HG02852 (cell line): ENCODE measurements at regions not wholly inside any gene's neighbourhood (a gene's known extent, or its start where the extent isn't known, plus 50 kb on each side); places are given as distances from the start of the nearest gene placed in this dataset.
"Not testable (repeated sequence)": the region's sequence is repeated elsewhere in the genome, so short reads cannot be mapped to it uniquely, and the experiment has no call there.

Source experiments
- ATAC-seq: cut with Tn5 transposase; IDR thresholded peaks from one replicate; pipeline ENCODE4 v1.9.1; 2021; ENCODE audit warnings: mild to moderate bottlenecking, moderate library complexity; ENCODE audit not compliant: unreplicated experiment

DNA sequence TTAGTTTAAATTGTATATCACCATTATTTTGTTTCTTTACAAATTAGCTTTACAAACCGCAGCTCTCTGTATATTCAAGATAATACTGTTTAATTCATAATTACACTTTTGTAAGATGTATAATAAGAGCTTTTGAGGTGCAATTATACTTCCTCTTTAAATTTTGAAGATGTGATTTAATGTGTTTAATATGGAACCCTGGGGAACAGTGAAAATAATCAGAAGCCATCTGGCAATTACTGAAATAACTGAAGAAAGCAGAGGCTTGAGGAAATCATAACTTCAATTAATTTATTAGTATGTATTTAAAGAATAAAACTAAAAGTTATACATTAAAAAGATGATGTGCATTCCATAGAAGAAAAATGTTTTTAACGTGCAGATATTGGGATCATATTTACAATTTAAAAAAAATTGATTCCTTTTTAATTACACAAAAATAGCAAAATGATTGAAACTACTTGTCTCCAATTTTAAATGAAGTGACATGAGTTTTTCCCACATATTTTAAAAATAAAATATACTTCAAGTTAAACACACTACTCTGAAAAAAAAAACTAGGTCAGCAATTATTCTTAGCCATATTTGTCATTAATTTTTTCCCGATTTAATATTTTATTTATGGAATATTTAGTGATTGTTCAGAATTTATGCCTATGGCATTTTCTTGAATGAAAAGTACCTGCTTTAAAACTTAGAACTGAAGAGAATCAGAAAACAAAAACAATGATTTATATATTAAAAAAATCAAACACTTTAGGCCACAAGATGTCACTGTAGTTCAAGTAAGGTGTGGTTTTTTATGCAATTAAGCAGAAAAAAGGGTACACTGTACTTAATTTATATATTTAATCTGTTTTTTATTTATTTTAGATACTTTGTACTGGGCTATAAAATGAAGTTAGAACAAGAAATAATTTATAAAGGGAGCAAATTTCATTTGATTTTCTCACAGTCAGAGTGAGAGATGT is 942.7 kb upstream of the NDST4 start:
- ATAC-seq, result no peak

DNA sequence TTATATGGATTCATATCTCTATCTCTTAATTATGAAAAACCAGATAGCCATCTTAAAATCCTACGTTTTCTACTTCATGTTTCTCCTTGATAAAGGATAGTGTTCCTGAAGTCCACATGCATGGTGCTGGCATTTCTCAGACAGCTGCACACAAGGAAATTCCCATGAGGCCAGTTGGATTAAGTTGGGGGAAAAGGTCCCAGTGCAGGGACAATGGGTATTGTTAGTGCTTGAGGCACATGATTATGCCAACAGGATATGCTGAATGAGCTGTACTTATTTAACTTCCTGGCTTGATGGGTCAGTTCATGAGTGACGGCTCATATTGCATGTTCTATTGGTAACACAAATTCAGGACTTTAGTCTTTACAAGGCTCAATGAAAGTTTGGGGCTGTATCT is 913.9 kb upstream of the NDST4 start:
- ATAC-seq, result no peak

DNA sequence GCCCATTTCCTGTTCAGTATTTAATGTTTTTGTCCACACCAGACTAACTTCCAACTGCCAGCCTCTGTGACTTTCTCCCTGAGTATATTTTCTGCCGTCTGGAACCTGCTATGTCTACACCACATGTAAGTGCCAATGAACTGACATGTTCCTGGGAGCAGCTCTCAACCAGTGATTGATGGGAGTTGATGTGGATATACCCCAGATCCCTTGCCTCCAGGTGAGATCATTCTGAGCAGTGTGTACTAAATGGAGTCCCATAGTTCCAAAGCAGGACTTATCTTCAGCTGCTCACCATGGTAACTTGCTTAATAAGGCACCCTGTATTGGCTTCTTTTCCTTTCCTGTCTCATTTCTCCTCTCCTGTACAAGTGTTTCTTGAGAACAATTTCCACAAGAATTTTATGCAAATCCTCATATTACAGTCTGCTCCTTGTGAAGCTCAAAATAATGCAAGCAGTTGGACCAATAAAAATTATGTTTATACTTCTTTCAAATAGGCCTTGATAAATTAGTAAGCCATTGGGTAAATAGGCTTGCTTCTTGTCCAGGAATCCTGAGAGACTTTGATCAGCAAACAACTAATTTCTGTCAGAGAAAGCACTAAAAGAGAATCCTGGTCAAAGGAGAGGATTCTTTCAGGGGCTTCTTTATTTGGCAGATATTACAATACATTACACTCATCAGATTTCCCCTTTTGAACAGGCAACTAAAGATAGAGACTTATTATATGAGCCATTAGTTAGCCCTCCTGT is 911.7 kb upstream of the NDST4 start:
- ATAC-seq, result no peak

DNA sequence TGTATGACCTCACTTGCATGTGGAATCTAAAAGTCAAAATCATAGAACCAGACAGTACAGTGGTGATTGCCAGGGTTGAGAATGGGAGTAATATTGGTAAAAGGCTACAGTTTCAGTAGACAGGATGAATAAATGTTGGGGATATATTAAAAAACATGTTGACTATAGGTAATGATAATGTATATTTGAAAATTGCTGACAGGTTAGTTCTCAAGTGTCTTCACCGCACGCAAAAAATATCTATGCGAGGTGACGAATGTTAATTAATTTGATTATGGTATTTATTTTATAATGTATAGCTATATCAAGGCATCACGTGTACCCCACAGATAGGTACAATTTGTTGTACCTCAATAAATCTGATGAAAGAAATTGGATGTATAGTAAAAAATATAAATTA is 909.6 kb upstream of the NDST4 start:
- no peak for ATAC-seq

DNA sequence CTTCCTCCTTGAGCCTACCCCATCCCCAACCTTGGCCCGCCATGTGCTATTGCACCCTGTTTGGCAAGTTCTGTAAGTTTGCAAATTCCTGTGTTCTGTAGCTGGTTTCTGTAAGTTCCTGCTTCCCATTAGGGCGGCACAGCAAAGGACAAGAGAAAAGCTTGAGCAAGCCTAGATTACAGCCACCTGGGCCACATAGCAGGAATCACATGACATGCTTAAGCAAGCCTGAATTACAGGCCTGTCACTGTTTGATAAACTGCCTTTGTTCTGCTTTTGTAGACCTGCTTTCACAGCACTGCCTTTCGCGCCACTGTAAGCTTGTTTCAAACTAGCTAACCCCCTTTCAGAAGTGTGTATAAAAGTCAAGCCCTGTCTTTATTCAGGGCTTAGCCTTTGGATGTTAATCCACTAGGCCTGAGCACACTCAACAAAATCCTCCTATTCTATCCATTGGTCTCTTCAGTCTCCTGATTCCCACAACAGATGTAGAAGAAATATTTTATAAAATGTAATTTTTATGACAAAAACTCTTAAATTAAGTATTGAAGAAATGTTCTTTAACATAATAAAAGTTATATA is 906.8 kb upstream of the NDST4 start:
- ATAC-seq, result no peak

DNA sequence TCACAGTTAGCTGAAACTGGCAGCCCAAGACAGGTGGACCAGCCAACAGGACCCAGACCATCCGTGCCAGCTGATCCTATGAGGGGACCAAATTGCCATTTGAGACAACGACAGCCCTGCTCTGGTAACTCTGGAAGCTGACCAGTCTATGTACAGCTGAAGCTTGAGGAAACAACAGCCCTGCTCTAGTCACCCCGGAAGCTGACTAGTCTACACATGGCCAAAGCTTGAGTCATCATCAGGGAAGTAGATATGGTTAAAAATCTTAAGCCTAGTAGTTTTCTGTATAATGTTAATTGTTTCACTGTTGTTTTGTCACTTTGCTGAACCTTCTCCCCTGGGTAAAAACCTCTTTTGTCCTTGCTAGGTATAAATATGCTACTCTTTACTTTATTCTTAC is 905.4 kb upstream of the NDST4 start:
- no peak for ATAC-seq

DNA sequence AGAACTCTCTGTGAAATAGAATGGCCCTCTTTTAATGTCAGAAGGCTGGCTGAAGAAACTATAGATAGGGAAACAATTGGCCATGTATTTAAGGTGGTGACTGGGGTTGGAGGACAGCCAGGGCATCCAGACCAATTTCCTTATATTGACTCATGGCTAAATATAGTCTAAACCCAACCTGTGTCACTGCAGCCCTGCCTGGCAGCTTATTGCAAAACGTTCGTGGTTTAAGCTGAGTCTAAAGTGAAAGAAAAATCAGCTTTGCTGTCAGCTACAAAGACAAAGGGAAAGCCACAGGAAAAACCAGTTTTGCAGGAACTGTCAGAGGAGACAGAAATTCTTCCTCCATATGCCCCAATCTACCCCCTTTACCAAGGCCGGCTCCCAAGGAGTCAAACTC is 902.8 kb upstream of the NDST4 start:
- no peak for ATAC-seq

DNA sequence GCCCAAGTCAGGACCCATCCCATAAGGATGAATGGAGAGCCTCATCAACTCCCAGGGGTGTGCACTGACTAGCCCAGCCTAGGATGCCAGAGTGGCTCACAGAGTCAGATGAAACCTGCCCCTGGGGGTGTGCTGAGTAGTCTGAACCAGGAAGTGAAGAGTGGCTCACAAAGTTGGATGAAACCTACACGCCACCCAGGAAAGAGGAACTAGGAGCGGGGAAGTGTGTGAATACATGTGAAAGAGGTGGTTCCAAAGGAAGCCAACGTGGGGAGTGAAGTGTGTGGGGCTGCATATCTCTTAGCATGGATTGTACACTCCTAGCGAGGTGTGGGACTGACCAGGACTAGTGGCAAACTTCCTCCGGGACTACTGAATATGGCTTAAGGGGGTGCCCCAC is 902.1 kb upstream of the NDST4 start:
- ATAC-seq, result no peak

DNA sequence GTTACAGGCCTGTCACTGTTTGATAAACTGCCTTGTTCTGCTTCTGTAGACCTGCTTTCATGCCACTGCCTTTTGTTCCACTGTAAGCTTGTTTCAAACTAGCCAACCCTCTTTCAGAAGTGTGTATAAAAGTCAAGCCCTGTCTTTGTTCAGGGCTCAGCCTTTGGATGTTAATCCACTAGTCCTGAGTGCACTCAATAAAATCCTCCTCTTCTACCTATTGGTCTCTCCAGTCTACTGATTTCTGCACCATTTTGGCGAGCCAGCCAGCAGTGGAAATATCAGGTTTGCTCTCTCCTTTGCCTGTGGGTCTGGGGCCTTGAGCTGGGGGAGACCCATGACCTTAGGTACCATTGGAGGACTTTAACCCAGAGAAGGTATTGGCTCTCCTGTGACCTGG is 901.6 kb upstream of the NDST4 start:
- ATAC-seq, result no peak

DNA sequence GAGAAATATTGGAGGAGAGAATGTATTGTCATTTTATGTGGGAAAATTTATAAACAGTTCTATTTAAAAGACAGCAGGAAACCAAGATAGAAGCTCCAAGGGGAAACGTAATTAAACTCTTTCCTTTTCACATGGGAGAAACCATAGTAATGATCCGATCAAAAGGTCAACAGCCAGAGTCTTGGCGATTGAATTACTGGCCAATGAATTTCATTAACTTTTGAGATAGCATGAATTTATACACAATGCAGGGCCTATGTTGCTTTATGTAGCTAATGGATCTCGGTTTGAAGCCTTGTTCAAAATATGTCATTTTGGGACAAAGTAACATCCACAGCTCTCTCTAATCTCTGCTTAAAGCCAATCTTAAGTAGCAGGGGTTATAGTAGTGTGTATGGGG is 897.5 kb upstream of the NDST4 start:
- ATAC-seq, result no peak

DNA sequence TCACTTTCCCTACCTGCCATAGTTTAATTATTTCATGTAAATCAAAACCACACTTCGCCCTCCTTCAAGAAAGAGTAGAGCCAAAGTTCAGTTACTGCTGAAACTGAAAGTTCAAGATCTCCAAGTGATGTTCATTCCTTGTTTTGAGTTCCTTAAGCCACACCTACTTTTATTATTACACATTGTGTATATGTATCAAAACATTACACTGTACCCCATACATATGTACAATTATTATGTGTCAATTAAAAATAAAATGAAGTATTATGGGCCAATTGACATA is 892.3 kb upstream of the NDST4 start:
- no peak for ATAC-seq

DNA sequence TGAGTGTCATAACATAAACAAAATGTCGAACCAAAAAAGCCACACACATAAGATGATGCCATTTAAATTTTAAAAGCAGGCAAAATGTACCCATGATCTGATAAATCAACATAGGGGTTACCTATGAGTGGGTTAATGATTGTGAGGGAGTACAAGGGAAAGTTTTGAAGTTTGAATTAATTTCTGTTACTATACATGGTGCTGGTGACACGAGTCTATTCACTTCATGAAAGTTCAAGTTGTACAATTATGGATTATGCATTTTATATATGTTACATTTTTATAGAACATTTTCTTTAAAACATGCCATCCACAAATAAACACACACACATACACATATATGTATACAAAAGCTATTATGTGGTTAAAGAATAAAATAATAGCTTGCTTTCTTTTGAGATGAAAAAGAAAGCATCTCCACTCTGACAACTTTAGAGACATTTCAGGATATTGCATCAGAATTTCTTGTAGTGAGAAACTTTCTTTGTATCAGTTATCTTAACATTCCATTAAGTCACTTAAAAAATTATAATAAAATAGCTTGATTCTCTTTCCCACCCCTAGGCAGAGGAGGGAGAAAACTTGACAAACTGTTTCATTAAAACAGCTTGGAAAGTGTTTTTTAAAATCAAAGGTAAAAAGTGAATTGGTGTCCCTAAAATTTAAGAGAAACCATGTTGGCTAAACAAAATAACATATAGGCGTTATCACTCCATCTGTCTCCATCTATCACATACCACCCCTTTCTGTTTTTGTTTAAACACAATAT is 891.8 kb upstream of the NDST4 start:
- no peak for ATAC-seq

DNA sequence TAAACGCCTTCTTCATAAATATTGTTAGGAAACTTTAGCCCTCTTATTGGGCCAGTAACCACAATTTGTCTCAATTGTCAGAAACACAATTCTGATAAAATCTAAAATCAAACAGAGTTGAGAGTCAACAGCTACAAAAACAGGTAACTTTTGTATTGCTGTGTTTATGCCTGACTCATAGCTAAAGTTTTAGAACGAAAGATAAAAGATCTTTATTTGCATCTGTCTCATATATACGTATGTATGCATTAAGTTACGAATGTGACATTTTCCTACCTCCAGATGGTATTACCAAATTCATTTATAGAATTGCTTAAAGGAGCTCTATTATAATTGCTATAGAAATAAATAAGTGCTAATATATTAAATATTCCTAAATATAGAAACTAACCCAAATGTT is 887.9 kb upstream of the NDST4 start:
- ATAC-seq, result no peak

DNA sequence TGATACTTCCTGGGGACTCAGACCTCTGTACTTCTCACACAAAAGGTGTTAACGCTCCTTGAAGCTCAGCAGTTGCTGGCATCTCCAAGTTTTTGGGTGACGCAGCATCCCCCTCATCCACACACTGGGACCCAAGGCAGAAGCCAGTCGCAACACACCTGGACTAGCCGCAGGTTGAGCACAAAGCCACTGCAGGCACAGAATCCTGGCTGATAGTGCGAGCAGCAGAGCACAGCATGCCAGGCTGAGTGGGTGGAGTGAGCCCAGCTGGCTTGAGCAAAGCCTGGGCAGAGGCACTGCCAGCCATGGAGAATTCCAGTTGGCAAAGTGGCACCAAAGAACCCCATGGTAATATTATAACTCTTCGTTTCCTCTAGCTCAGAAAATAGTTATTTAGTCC is 873.2 kb upstream of the NDST4 start:
- ATAC-seq, result no peak

DNA sequence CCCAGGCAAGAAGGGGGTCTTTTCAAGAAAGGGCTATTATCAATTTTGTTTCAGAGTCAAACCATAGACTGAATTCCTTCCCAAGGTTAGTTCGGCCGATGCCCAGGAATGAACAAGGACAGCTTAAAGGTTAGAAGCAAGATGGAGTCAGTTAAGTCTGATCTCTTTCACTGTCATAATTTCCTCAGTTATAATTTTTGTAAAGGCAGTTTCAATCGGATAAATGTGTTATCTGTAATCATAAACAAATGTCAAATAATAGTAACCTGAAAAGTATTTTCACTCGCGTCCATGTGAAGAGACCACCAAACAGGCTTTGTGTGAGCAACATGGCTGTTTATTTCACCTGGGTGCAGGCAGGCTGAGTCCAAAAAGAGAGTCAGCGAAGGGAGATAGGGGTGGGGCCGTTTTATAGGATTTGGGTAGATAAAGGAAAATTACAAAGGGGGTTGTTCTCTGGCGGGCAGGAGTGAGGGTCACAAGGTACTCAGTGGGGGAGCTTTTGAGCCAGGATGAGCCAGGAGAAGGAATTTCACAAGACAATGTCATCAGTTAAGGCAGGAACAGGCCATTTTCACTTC is 862.1 kb upstream of the NDST4 start:
- not testable (repeated sequence) for ATAC-seq

DNA sequence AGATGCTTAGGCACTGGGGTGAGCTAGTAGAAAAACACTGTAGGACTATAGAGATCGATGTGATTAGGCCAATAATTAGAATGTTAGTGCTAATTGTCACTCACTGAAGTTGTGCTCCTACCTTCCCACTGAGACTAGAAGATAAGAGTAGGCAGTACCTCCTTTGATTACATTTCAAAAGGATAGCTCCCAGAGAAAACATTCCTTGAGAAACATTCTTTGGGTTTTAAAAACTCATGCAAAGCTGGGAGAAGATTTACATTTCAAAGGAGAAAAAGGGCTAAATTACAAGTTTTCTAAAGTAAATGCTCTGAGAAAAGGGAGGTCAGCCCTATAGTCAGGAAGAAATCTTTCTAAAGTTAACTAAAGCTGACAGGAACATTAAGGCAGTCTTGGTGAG is 860.3 kb upstream of the NDST4 start:
- ATAC-seq, result no peak

DNA sequence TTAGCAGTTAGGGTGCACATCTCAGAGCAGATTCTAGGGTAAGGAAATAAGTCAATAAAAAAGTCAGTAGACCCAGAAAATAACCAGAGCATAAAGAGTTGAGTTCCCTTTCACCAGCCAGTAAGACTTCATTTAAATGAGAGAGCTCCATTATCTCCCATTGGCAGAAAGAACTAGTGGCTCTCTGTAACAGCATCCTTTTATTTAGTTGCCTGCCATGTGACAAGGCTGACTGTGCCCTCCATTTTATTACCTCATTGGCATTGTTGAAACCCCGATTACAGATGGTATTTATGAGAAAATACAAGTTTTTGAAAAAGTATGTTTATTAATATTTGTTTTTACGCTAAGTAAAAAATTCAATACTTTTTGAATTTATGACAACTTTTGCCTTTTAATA is 859.5 kb upstream of the NDST4 start:
- ATAC-seq, result no peak

DNA sequence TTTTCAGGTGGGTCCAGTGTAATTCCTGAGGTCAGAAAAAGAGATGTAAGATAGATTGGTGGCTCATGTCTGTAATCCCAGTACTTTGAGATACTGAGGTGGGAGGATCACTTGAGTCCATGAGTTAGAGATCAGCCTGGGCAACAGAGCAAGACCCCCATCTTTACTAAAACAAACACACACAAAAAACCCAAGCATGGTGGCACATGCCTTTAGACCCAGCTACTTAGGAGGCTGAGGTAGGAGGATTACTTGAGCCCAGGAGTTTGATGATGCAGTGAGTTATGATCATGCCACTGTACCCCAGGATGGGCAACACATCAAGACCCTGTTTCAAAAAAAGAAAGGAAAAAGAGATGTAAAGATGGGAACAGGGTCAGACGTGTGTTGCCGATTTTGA is 857.4 kb upstream of the NDST4 start:
- ATAC-seq, result no peak

DNA sequence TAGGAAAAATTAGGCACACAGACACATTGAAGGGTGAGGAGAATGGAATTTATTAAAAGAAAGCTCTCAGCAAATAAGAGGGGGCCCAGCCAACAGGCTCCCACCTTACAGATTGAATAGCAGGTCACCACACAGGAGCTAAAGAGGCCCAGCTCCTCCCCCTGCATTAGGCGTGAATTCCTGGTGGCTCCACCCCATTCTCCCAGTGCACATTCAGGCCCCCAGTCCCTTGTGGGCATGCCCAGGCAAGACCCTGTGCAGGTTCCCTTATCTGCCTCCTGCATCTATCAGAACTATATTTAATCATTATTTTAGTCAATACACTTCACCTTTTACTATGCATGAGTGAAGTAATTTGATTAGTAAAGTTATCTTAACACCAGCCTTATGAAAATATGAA is 856.3 kb upstream of the NDST4 start:
- no peak for ATAC-seq

DNA sequence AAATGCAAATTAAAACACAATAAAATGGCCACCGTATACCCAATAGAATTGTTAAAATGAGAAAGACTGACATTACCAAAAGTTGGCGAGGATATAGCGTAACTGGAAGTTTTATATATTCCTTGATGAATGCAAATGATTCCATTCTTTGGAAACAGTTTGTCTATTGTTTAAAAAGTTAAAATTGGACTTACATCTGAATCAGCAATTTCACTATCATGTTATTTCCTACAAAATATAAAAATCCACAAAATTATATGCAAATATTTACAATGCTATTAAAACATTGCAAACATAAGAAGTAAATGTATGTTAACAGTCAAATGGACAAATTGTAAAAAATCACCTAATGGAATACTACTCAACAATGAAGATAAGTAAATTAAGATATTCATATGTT is 852.2 kb upstream of the NDST4 start:
- no peak for ATAC-seq
